Liver (tissue), 8 donors: ENCODE measurements at regions not wholly inside any gene's neighbourhood (a gene's known extent, or its start where the extent isn't known, plus 50 kb on each side); places are given as distances from the start of the nearest gene placed in this dataset.

Source experiments
- DNase-seq: peaks from one replicate; pipeline ENCODE4 v3.0.0-alpha.2; 2017; ENCODE audit warnings: low spot score
- H3K27ac ChIP-seq, 2 donors: one replicate each; pipeline ENCODE4 v1.7.0; 2013; ENCODE audit warnings: inconsistent platforms in 2 of 2, low read length in 2 of 2, control low read depth in 1 of 2, low read depth in 1 of 2, mild to moderate bottlenecking in 1 of 2
- H3K27me3 ChIP-seq, 4 donors: one replicate each; pipeline versions ENCODE4 v1.6.1 to v1.7.0; 2013; ENCODE audit warnings: low read length in 3 of 4, inconsistent platforms in 1 of 4, mild to moderate bottlenecking in 1 of 4, moderate library complexity in 1 of 4; ENCODE audit not compliant: control insufficient read depth in 4 of 4, insufficient read depth in 4 of 4
- H3K36me3 ChIP-seq, 4 donors: one replicate each; pipeline versions ENCODE4 v1.6.1 to v1.7.0; 2013; ENCODE audit warnings: low read length in 3 of 4, mild to moderate bottlenecking in 3 of 4, low read depth in 1 of 4, moderate library complexity in 1 of 4; ENCODE audit not compliant: control insufficient read depth in 4 of 4, insufficient read depth in 3 of 4
- H3K4me1 ChIP-seq, 4 donors: one replicate each; pipeline versions ENCODE4 v1.6.1 to v1.7.0; 2013; ENCODE audit warnings: low read length in 3 of 4, mild to moderate bottlenecking in 3 of 4, moderate library complexity in 1 of 4; ENCODE audit not compliant: control insufficient read depth in 4 of 4, insufficient read depth in 4 of 4
- H3K4me3 ChIP-seq, 3 donors: one replicate each; pipeline versions ENCODE4 v1.6.1 to v1.7.0; 2013; ENCODE audit warnings: low read length in 3 of 3, control low read depth in 1 of 3, low read depth in 1 of 3, mild to moderate bottlenecking in 1 of 3
- H3K9ac ChIP-seq, 2 donors: one replicate each; pipeline ENCODE4 v1.7.0; 2013; ENCODE audit warnings: low read length in 2 of 2, mild to moderate bottlenecking in 2 of 2, moderate library complexity in 2 of 2, control low read depth in 1 of 2, low read depth in 1 of 2
- H3K9me3 ChIP-seq, 4 donors: one replicate each; pipeline versions ENCODE4 v1.6.1 to v1.7.0; 2013; ENCODE audit warnings: low read length in 3 of 4; ENCODE audit not compliant: control insufficient read depth in 4 of 4
- FOXA2 ChIP-seq: IDR thresholded peaks from 2 replicates; pipeline ENCODE4 v1.6.1; 2016; ENCODE audit warnings: antibody characterized with exemption
- GABPA ChIP-seq, 2 donors: IDR thresholded peaks in 1 of 2; conservative IDR thresholded peaks in 1 of 2; 2 replicates each; pipeline ENCODE4 v1.6.1; 2016; ENCODE audit warnings: antibody characterized with exemption in 2 of 2, mild to moderate bottlenecking in 1 of 2, moderate library complexity in 1 of 2
- HNF4A ChIP-seq, 2 donors: conservative IDR thresholded peaks; 2 replicates each; pipeline ENCODE4 v1.6.1; 2016; ENCODE audit warnings: antibody characterized with exemption in 2 of 2, mild to moderate bottlenecking in 2 of 2
- HNF4G ChIP-seq: IDR thresholded peaks from 2 replicates; pipeline ENCODE4 v1.6.1; 2016; ENCODE audit warnings: antibody characterized with exemption
- JUND ChIP-seq, 2 donors: IDR thresholded peaks; 2 replicates each; pipeline ENCODE4 v1.6.1; 2016; ENCODE audit warnings: antibody characterized with exemption in 2 of 2
- NR2F2 ChIP-seq: IDR thresholded peaks from 2 replicates; pipeline ENCODE4 v1.6.1; 2016; ENCODE audit warnings: antibody characterized with exemption
- RAD21 ChIP-seq, 2 donors: IDR thresholded peaks; 2 replicates each; pipeline ENCODE4 v1.6.1; 2016; ENCODE audit warnings: antibody characterized with exemption in 2 of 2, mild to moderate bottlenecking in 2 of 2
- RXRA ChIP-seq, 2 donors: IDR thresholded peaks; 2 replicates each; pipeline ENCODE4 v1.6.1; 2017 to 2018; ENCODE audit warnings: antibody characterized with exemption in 2 of 2, mild to moderate bottlenecking in 1 of 2
- SP1 ChIP-seq: IDR thresholded peaks from 2 replicates; pipeline ENCODE4 v1.6.1; 2018; ENCODE audit warnings: antibody characterized with exemption, mild to moderate bottlenecking
- TAF1 ChIP-seq: conservative IDR thresholded peaks from 2 replicates; pipeline ENCODE4 v1.6.1; 2016; ENCODE audit warnings: antibody characterized with exemption, mild to moderate bottlenecking
- YY1 ChIP-seq: IDR thresholded peaks from 2 replicates; pipeline ENCODE4 v1.6.1; 2016; ENCODE audit warnings: antibody characterized with exemption, mild to moderate bottlenecking
- WGBS: extraction: QIAGEN DNeasy Blood & Tissue Kit; methylation state at CpG from one replicate; pipeline ENCODE4 v1.1.7; 2013; 5-methylcytosine and 5-hydroxymethylcytosine counted together
- TF ChIP-seq, protein P1 (sequence below): fragments of 150-350 bp; IDR thresholded peaks from 2 replicates; pipeline ENCODE4 v1.5.1; 2017; ENCODE audit warnings: improper control_type of control experiment, low read depth, low read length; ENCODE audit not compliant: missing input control
- TF ChIP-seq, protein P2 (sequence below): IDR thresholded peaks from 2 replicates; pipeline ENCODE4 v1.6.1; 2016; ENCODE audit warnings: antibody characterized with exemption, mild to moderate bottlenecking
- TF ChIP-seq, protein P3 (sequence below): IDR thresholded peaks from 2 replicates; pipeline ENCODE4 v1.6.1; 2016; ENCODE audit warnings: antibody characterized with exemption
- TF ChIP-seq, protein P4 (sequence below): IDR thresholded peaks from 2 replicates; pipeline ENCODE4 v1.6.1; 2016; ENCODE audit warnings: antibody characterized with exemption
- donor health status: healthy.
- donor health status: healthy.
- donor health status: healthy.
- donor health status: healthy.
- donor health status: healthy.

DNA sequence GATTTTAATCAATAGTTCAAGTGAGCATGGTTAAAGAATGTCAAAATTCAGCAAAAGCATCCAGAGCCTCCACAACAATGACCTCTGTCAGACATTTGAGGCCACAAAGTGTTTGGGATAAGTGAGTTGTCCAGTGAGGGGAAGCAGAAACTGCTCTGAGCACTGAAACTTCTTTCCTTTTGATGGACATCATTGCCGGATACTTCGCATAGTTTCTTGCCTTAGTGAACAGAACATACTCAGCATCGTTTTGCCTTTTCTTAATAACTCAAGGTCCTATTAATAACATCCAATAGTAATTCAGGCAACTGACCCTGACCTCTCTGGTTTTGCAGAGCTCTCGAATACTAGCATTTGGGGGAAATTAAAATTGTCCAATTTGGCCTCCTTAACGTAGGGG is 78.6 kb downstream of the EDN3 start:
- no peaks in the 10 kb centered on the region for H3K9me3 ChIP-seq
- no peak overlapping the region for H3K4me3 ChIP-seq
- no peak overlapping the region for H3K9ac ChIP-seq
- no peak for DNase-seq
- H3K4me1 ChIP-seq = no peaks in the 10 kb centered on the region
- WGBS = 77% methylated on average over 5 of the region's 5 CpGs
- H3K36me3 ChIP-seq = no peaks in the 10 kb centered on the region
- no peak overlapping the region for H3K27ac ChIP-seq
- peaks cover 0 to 8% (median 0%) of the 10 kb centered on the region in 4 donors for H3K27me3 ChIP-seq
- TF ChIP-seq HNF4G (no peak), GABPA (IDR thresholded peaks at IDR 0.05 in 1 of 2, conservative IDR thresholded peaks at IDR 0.05 in 1 of 2) (no peak), RAD21 (IDR thresholded peaks at IDR 0.05) (no peak), HNF4A (conservative IDR thresholded peaks at IDR 0.05) (no peak), JUND (IDR thresholded peaks at IDR 0.05) (no peak), NR2F2 (no peak), SP1 (no peak)
- TF ChIP-seq, protein P1, sequence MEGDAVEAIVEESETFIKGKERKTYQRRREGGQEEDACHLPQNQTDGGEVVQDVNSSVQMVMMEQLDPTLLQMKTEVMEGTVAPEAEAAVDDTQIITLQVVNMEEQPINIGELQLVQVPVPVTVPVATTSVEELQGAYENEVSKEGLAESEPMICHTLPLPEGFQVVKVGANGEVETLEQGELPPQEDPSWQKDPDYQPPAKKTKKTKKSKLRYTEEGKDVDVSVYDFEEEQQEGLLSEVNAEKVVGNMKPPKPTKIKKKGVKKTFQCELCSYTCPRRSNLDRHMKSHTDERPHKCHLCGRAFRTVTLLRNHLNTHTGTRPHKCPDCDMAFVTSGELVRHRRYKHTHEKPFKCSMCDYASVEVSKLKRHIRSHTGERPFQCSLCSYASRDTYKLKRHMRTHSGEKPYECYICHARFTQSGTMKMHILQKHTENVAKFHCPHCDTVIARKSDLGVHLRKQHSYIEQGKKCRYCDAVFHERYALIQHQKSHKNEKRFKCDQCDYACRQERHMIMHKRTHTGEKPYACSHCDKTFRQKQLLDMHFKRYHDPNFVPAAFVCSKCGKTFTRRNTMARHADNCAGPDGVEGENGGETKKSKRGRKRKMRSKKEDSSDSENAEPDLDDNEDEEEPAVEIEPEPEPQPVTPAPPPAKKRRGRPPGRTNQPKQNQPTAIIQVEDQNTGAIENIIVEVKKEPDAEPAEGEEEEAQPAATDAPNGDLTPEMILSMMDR = no peak
- TF ChIP-seq, protein P2, sequence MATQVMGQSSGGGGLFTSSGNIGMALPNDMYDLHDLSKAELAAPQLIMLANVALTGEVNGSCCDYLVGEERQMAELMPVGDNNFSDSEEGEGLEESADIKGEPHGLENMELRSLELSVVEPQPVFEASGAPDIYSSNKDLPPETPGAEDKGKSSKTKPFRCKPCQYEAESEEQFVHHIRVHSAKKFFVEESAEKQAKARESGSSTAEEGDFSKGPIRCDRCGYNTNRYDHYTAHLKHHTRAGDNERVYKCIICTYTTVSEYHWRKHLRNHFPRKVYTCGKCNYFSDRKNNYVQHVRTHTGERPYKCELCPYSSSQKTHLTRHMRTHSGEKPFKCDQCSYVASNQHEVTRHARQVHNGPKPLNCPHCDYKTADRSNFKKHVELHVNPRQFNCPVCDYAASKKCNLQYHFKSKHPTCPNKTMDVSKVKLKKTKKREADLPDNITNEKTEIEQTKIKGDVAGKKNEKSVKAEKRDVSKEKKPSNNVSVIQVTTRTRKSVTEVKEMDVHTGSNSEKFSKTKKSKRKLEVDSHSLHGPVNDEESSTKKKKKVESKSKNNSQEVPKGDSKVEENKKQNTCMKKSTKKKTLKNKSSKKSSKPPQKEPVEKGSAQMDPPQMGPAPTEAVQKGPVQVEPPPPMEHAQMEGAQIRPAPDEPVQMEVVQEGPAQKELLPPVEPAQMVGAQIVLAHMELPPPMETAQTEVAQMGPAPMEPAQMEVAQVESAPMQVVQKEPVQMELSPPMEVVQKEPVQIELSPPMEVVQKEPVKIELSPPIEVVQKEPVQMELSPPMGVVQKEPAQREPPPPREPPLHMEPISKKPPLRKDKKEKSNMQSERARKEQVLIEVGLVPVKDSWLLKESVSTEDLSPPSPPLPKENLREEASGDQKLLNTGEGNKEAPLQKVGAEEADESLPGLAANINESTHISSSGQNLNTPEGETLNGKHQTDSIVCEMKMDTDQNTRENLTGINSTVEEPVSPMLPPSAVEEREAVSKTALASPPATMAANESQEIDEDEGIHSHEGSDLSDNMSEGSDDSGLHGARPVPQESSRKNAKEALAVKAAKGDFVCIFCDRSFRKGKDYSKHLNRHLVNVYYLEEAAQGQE = no peak

DNA sequence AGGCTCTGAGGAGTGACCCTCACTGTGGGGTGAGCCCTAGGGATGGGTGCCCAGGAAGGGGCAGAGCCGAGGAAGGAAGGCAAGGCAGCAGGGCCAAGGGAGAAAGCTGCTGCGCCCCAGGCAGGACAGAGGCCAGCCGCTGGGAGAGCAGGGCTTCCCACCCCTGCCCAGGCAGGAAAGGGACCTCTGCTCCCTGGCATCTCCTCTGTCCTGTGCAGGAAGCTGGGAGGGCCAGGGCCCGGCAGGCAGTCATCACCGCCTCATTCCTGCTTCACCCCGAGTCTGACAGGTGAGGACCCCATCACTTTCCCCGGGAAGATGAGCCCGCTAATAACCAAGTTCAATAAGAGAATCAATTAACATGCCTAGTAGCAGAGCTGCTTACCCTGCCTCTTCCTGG is 81.3 kb downstream of the EDN3 start:
- no peak for DNase-seq
- no peaks in the 10 kb centered on the region for H3K36me3 ChIP-seq
- no peak overlapping the region for H3K4me3 ChIP-seq
- no peaks in the 10 kb centered on the region for H3K4me1 ChIP-seq
- H3K9ac ChIP-seq = no peak overlapping the region
- peaks cover 0 to 8% (median 0%) of the 10 kb centered on the region in 4 donors for H3K27me3 ChIP-seq
- WGBS = 70% methylated on average over 8 of the region's 8 CpGs
- TF ChIP-seq SP1 = no peak
- TF ChIP-seq, protein P3, sequence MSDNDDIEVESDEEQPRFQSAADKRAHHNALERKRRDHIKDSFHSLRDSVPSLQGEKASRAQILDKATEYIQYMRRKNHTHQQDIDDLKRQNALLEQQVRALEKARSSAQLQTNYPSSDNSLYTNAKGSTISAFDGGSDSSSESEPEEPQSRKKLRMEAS = no peak
- TF ChIP-seq HNF4A (conservative IDR thresholded peaks at IDR 0.05) = no peak
- no peak for TF ChIP-seq NR2F2
- TF ChIP-seq, protein P2 = no peak
- TF ChIP-seq GABPA (IDR thresholded peaks at IDR 0.05 in 1 of 2, conservative IDR thresholded peaks at IDR 0.05 in 1 of 2) = no peak
- TF ChIP-seq, protein P4, sequence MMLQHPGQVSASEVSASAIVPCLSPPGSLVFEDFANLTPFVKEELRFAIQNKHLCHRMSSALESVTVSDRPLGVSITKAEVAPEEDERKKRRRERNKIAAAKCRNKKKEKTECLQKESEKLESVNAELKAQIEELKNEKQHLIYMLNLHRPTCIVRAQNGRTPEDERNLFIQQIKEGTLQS = no peak
- no peak for TF ChIP-seq RXRA (IDR thresholded peaks at IDR 0.05)
- TF ChIP-seq RAD21 (IDR thresholded peaks at IDR 0.05) = no peak
- TF ChIP-seq YY1 = no peak
- TF ChIP-seq, protein P1 = no peak
- TF ChIP-seq JUND (IDR thresholded peaks at IDR 0.05) = no peak
- no peak for TF ChIP-seq FOXA2
- no peak for TF ChIP-seq TAF1
- H3K27ac ChIP-seq = no peak overlapping the region
- H3K9me3 ChIP-seq = no peaks in the 10 kb centered on the region
